Breast epithelium (tissue), 3 donors: ENCODE measurements at regions not wholly inside any gene's neighbourhood (a gene's known extent, or its start where the extent isn't known, plus 50 kb on each side); places are given as distances from the start of the nearest gene placed in this dataset.

Source experiments
- CTCF ChIP-seq, 3 donors: fragments of 450-650 bp; IDR thresholded peaks; one replicate each; pipeline ENCODE4 v1.5.1; 2016 to 2017; ENCODE audit warnings: antibody characterized with exemption in 3 of 3, mild to moderate bottlenecking in 3 of 3, moderate library complexity in 3 of 3
- POLR2AphosphoS5 ChIP-seq, 3 donors: sonication (generic); formaldehyde crosslinking; IDR thresholded peaks; one replicate each; pipeline ENCODE4 v1.6.1; 2017; ENCODE audit warnings: antibody characterized with exemption in 3 of 3

DNA sequence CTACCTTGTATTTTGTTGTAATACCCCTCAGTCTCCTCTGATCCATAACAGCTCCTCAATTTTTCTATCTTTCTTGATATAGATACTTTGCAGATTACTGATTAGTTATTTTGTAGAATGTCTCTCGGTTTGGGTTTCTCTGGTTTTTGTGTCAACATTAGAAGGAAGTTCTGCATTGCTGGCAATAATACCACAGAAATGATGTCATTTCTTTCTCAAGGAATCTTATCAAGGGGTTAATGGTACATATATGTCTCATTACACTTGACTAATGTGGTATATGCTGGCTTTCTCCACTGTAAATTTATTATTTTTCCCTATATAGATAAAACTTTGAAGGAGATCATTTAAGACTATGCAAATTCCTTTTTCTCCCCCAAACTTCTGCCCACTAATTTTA is 183.6 kb upstream of the DKK2 start:
- TF ChIP-seq CTCF (IDR thresholded peaks at IDR 0.05) (no peak), POLR2AphosphoS5 (IDR thresholded peaks at IDR 0.05) (no peak)
